Activated T-cell treated with anti-CD3 and anti-CD28 coated beads for 1 hour (primary cell): ENCODE measurements at regions not wholly inside any gene's neighbourhood (a gene's known extent, or its start where the extent isn't known, plus 50 kb on each side); places are given as distances from the start of the nearest gene placed in this dataset.
"Not testable (repeated sequence)": the region's sequence is repeated elsewhere in the genome, so short reads cannot be mapped to it uniquely, and the experiment has no call there.

Experiments used
- DNase-seq: peaks from one replicate; pipeline ENCODE4 v3.0.0-alpha.2; 2020; ENCODE audit warnings: low read depth

GRCh38 chr5:153372425-153373129 is 117.9 kb upstream of the GRIA1 start:
- no peak for DNase-seq

DNA sequence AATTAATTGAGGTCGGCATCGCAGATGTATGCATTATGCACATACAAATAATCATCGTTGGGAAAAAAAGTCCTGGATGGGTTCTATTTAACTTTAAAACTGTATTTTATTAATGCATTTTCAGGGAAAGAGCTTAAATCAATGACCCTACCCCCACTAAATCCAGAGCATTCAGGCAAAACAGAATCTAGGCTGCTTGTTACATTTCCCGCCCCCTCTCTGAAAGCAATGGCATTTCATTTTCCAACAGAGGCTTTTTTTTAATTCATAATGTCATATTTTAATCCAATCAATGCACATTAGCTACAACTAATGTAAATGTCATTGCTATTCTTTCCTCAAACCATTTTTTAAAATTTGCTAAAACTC is 117.4 kb upstream of the GRIA1 start:
- DNase-seq: no peak

DNA sequence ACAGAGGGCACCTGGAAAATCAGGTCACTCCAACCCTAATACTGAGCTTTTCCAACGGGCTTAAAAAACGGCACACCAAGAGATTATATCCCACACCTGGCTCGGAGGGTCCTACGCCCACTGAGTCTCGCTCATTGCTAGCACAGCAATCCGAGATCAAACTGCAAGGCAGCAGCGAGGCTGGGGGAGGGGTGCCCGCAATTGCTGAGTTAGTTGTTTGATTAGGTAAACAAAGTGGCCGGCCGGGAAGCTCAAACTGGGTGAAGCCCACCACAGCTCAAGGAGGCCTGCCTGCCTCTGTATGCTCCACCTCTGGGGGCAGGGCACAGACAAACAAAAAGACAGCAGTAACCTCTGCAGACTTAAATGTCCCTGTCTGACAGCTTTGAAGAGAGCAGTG is 108.8 kb upstream of the GRIA1 start:
- not testable (repeated sequence) for DNase-seq

- no peak for DNase-seq
Measured at GRCh38 chr5:153390569-153390968, 99.9 kb upstream of the GRIA1 start.

DNA sequence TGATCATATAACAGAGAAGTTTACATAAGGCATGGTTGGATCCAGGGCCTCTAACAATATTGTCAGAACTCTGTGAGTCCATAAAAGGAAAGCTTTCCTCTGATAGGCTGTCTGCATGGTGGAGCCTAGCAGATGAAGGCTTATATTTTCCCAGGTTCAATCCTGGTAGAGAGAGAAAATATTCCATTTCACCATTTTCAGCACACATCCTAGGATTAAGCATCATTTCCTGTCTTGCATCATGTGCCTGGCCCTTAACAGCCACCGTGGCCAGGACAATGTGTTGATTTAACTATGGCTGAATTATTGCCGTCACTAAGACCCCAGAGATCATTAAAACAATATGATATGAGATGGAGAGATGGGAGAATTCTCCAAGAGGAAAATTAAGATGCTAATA is 90.9 kb upstream of the GRIA1 start:
- DNase-seq: no peak

GRCh38 chr5:153400931-153401330 is 89.5 kb upstream of the GRIA1 start:
- DNase-seq: no peak

- no peak for DNase-seq
Measured at GRCh38 chr5:153402550-153402949, 87.9 kb upstream of the GRIA1 start.

- DNase-seq: no peak
Measured at GRCh38 chr5:153403470-153403869, 87.0 kb upstream of the GRIA1 start.

GRCh38 chr5:153404747-153405146 is 85.7 kb upstream of the GRIA1 start:
- DNase-seq: no peak

DNA sequence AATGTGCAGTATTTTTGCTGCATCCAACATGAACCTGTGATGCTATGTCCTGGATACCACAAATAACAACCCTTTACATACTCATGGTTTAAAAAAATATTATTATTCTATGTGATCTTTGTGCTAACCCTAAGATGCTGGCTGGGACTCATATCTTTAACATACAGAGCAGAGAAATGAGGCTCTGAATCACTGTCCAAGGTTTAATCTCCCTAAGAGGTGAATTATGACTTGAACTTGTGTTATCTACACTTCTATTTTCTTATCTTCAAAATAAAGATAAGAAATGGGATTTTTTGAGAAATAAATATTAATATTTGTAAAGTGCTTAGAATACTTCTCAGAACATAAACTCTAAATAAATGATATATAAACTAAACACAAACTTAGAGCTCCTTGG is 68.8 kb upstream of the GRIA1 start:
- no peak for DNase-seq

DNA sequence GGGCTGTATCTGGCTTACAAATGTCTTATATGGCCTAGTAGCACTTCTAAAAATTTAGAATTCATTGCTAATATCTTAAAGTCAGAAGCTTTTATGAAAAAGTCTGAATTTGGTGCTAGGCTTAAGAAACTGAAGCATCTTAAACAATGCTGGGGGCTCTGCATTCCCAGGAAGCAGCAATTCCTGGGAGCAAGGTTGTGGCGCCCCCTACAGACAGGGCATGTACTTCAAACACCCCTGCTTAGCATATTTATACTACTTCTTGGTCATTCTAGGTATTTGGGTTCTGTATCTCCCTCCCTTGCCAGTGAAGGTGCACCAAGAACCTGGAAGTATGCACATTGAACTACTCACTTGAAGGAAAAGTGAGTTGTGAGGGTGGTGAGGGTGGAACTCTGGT is 64.6 kb upstream of the GRIA1 start:
- DNase-seq: no peak

DNA sequence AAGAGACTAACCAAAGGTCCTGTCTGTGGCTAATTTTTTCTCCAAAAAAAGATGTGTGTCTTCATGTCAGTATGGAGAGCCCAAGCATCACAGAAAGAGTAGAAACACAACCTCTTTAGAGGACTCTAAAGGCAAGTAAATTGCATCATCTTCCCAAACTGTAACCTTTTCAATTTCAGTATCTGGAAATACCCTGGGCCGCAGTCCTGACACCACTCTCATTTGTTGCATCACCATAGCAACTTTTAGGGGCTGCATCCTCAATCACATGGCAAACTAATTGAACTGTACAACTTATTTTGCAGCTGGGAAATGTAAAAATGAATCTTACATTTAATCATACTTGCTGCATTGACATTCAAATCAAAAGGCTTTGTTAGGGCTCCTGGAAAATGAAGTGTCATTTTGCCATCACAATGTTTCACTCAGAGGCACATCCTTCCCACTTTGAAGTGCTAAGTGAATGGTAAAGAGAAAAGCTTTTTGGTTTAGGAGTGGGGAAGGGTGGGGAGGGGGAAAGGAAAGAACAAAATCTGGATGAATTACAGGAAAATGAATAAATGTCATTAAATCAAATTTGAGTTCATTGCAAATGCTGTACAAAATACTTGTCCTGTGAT is 60.6 kb upstream of the GRIA1 start:
- DNase-seq: no peak

DNA sequence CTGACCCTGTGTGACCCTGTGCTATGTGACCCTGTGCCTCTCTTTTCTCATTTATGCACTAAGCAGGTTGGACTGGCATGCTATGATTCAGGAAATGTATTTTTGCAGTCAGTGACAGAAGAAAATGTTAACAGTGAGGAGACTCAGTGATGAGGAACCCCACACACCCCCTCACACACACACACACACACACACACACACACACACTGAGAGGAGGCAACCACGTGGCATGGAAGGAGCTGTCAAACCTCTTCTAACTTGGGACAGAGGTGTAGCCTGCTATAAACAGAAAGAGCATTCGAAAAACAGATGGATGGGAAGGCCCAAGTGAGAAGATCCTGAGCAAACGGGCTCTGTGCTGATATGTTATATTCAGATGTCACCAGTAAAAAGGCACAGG is 57.9 kb upstream of the GRIA1 start:
- no peak for DNase-seq

- DNase-seq: no peak
Measured at GRCh38 chr5:153437251-153437650, 53.2 kb upstream of the GRIA1 start.

- no peak for DNase-seq
Measured at GRCh38 chr5:153439130-153439529, 51.3 kb upstream of the GRIA1 start.
